Glutamatergic neuron (in vitro differentiated cells): ENCODE measurements at regions not wholly inside any gene's neighbourhood (a gene's known extent, or its start where the extent isn't known, plus 50 kb on each side); places are given as distances from the start of the nearest gene placed in this dataset.

ENCODE experiments used
- DNase-seq: peaks from one replicate; pipeline ENCODE4 v3.0.0; 2022
- H3K27ac Mint-ChIP-seq: one replicate; pipeline ENCODE4 v1.8.0; 2020; ENCODE audit warnings: mild to moderate bottlenecking, mixed read lengths, inconsistent platforms; ENCODE audit not compliant: unreplicated experiment
- H3K27me3 Mint-ChIP-seq: one replicate; pipeline ENCODE4 v1.8.0; 2020; ENCODE audit warnings: mild to moderate bottlenecking, moderate library complexity, mixed read lengths, inconsistent platforms; ENCODE audit not compliant: unreplicated experiment
- H3K36me3 Mint-ChIP-seq: one replicate; pipeline ENCODE4 v1.8.0; 2020; ENCODE audit warnings: mild to moderate bottlenecking, mixed read lengths, inconsistent platforms; ENCODE audit not compliant: unreplicated experiment
- H3K4me1 Mint-ChIP-seq: one replicate; pipeline ENCODE4 v1.8.0; 2020; ENCODE audit warnings: mild to moderate bottlenecking, low read depth, mixed read lengths, inconsistent platforms; ENCODE audit not compliant: unreplicated experiment
- H3K4me3 Mint-ChIP-seq: one replicate; pipeline ENCODE4 v1.8.0; 2020; ENCODE audit warnings: mild to moderate bottlenecking, mixed read lengths, inconsistent platforms; ENCODE audit not compliant: unreplicated experiment
- H3K9me3 Mint-ChIP-seq: one replicate; pipeline ENCODE4 v1.8.0; 2020; ENCODE audit warnings: mild to moderate bottlenecking, moderate library complexity, mixed read lengths, inconsistent platforms; ENCODE audit not compliant: unreplicated experiment
- CTCF ChIP-seq: fragments of 200-600 bp; sonication (generic); IDR thresholded peaks from one replicate; pipeline ENCODE4 v1.5.0; 2021; ENCODE audit not compliant: partially characterized antibody, unreplicated experiment

GRCh38 chr9:86643946-86644674, 289.9 kb upstream of the TUT7 start:
- Mint-ChIP-seq H3K27me3 (peaks cover 3% of the 10 kb centered on the region), H3K4me3 (no peak overlapping the region), H3K4me1 (peaks cover 2% of the 10 kb centered on the region), H3K36me3 (no peaks in the 10 kb centered on the region), H3K27ac (no peak overlapping the region), H3K9me3 (peaks cover 2% of the 10 kb centered on the region)
- DNase-seq = no peak
- no peak for TF ChIP-seq CTCF

- no peak for DNase-seq
- Mint-ChIP-seq H3K9me3 (peaks cover 2% of the 10 kb centered on the region), H3K36me3 (no peaks in the 10 kb centered on the region), H3K27me3 (peaks cover 3% of the 10 kb centered on the region), H3K4me3 (no peak overlapping the region), H3K4me1 (peaks cover 2% of the 10 kb centered on the region), H3K27ac (no peak overlapping the region)
- no peak for TF ChIP-seq CTCF
Measured at GRCh38 chr9:86642721-86643120, 288.5 kb upstream of the TUT7 start.

GRCh38 chr9:86641970-86642369, 287.8 kb upstream of the TUT7 start:
- no peak for DNase-seq
- no peak overlapping the region for H3K27ac Mint-ChIP-seq
- no peak overlapping the region for H3K4me3 Mint-ChIP-seq
- no peak for TF ChIP-seq CTCF
- H3K4me1 Mint-ChIP-seq = peaks cover 4% of the 10 kb centered on the region
- no peaks in the 10 kb centered on the region for H3K36me3 Mint-ChIP-seq
- peaks cover 2% of the 10 kb centered on the region for H3K9me3 Mint-ChIP-seq
- peaks cover 3% of the 10 kb centered on the region for H3K27me3 Mint-ChIP-seq

- H3K27me3 Mint-ChIP-seq = peaks cover 3% of the 10 kb centered on the region
- TF ChIP-seq CTCF = peak; percentile 29
- no peaks in the 10 kb centered on the region for H3K36me3 Mint-ChIP-seq
- H3K4me1 Mint-ChIP-seq = peaks cover 3% of the 10 kb centered on the region
- no peak overlapping the region for H3K4me3 Mint-ChIP-seq
- H3K9me3 Mint-ChIP-seq = peaks cover 2% of the 10 kb centered on the region
- no peak overlapping the region for H3K27ac Mint-ChIP-seq
- DNase-seq = peak; percentile 23
Measured at GRCh38 chr9:86639899-86640379, 285.7 kb upstream of the TUT7 start.

- no peak for DNase-seq
- Mint-ChIP-seq H3K4me3 (no peak overlapping the region), H3K36me3 (no peaks in the 10 kb centered on the region), H3K27me3 (peaks cover 1% of the 10 kb centered on the region), H3K4me1 (peaks cover 1% of the 10 kb centered on the region), H3K9me3 (peaks cover 2% of the 10 kb centered on the region), H3K27ac (no peak overlapping the region)
- TF ChIP-seq CTCF = no peak
Measured at GRCh38 chr9:86639287-86639686, 285.1 kb upstream of the TUT7 start.
